HUDEP-2 (cell line): ENCODE measurements at regions not wholly inside any gene's neighbourhood (a gene's known extent, or its start where the extent isn't known, plus 50 kb on each side); places are given as distances from the start of the nearest gene placed in this dataset.

Source experiments
- DNase-seq, 76 experiments: peaks; one replicate each; lab custom pipeline; 2025; ENCODE audit not compliant: unreplicated experiment in 76 of 76; lab: John Stamatoyannopoulos, UW

GRCh38 chr14:87566991-87567390, 426.0 kb downstream of the GALC start:
- no peak for DNase-seq

GRCh38 chr14:87547536-87547935, 445.4 kb downstream of the GALC start:
- no peak for DNase-seq

- DNase-seq: no peak
These were observed 450.7 kb downstream of the GALC start for GRCh38 chr14:87542288-87542687.

- DNase-seq: no peak
These were observed 452.6 kb downstream of the GALC start for GRCh38 chr14:87540339-87540738.

GRCh38 chr14:87529081-87529480, 463.9 kb downstream of the GALC start:
- DNase-seq: no peak

- no peak for DNase-seq
These were observed 466.3 kb downstream of the GALC start for GRCh38 chr14:87526731-87527130.

- DNase-seq: no peak
These were observed 469.0 kb downstream of the GALC start for GRCh38 chr14:87524011-87524410.

GRCh38 chr14:87522575-87522974, 470.4 kb downstream of the GALC start:
- no peak for DNase-seq

GRCh38 chr14:87508333-87508732, 484.6 kb downstream of the GALC start:
- DNase-seq: no peak

- no peak for DNase-seq
These were observed 489.3 kb downstream of the GALC start for GRCh38 chr14:87503711-87504110.

GRCh38 chr14:87497301-87497700, 495.7 kb downstream of the GALC start:
- DNase-seq: no peak

GRCh38 chr14:87494010-87494409, 499.0 kb downstream of the GALC start:
- no peak for DNase-seq

GRCh38 chr14:87492561-87492960, 500.4 kb downstream of the GALC start:
- no peak for DNase-seq

GRCh38 chr14:87491816-87492215, 501.2 kb downstream of the GALC start:
- DNase-seq: no peak

GRCh38 chr14:87489196-87489819, 503.7 kb downstream of the GALC start:
- DNase-seq: no peak

- no peak for DNase-seq
These were observed 509.4 kb downstream of the GALC start for GRCh38 chr14:87483271-87484260.

- no peak for DNase-seq
These were observed 524.5 kb downstream of the GALC start for GRCh38 chr14:87468531-87468930.

GRCh38 chr14:87467578-87467977, 525.4 kb downstream of the GALC start:
- DNase-seq: no peak

GRCh38 chr14:87465770-87466169, 527.2 kb downstream of the GALC start:
- DNase-seq: no peak

- DNase-seq: no peak
These were observed 531.3 kb downstream of the GALC start for GRCh38 chr14:87461704-87462103.

GRCh38 chr14:87457720-87458119, 535.3 kb downstream of the GALC start:
- DNase-seq: no peak

GRCh38 chr14:87450193-87450592, 542.8 kb downstream of the GALC start:
- no peak for DNase-seq
